Femur (tissue), 1 donor: ENCODE measurements at regions not wholly inside any gene's neighbourhood (a gene's known extent, or its start where the extent isn't known, plus 50 kb on each side); places are given as distances from the start of the nearest gene placed in this dataset.

Source experiments
- DNase-seq: peaks from one replicate; pipeline ENCODE4 v3.0.0-alpha.2; 2017

DNA sequence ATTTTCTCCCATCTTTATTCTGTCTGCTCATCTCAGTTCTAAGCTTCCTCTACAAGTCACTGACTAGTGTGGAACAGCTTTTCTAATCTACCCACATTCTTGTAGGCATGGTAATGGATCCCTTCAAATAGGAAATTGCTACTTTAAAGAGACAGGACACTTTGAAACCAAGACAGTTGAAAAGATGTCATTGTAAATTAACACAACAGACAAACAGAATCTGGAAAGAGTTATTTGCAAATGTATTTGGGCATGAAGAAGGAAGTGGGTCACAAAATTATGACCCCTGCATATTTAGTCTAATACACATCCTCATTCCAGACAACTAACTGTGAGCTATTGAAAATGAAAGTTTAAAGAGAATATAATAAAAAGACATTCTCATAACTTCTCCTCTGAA, 298.2 kb upstream of the MARCKS start:
- DNase-seq: no peak

DNA sequence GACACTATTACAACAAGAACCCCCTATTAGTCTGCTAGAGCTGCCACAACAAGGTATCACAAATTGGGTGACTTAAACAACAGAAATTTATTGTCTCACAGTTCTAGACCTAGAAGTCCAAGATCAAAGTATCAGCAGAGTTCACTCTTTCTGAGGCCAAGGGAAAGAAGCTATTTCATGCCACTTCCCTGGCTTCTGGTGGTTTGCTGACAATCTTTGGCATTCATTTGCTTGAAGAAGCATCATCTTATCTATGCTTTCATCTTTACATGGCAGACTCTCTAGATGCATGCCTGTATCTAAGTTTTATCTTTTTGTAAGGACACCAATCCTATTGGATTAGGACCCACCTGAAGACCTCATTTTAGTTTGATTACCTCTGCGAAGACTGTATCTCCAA, 296.8 kb upstream of the MARCKS start:
- no peak for DNase-seq

DNA sequence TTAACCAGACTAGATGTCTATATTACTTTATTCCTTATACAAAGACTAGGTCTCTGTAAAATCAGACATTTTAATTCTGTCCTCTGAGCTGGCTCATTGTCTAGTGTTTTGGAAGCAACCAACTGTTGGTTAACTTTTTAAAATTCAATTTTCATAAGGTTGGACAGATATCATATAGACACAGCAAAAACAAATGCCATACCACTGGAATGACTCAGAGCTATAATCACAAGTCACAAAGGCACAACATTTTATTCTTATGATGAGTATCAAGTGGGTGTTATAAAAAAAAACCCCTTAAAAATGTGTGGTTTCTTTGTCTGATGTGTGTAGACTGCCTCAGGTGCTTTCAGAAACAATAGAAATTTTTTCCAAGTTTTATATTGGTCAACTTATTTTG, 296.2 kb upstream of the MARCKS start:
- DNase-seq: no peak

DNA sequence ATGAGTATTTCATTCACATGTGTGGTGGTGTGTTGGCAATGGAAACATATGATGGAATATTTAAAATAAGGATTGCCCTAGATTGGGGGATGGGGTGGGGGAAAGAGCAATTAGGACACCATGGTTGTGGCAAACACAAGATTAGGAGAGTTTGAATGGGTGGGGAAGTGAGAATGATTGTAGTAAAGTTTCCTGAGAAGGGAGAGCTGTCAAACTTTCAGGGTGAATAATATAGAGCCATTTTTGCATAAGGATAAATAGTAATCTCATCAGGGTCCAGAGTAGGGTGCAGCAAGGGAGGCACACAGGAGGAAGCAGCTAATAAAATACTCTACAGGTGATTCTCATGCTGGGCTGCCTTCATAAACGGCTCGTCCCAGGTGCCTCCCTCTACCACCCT, 294.9 kb upstream of the MARCKS start:
- no peak for DNase-seq

DNA sequence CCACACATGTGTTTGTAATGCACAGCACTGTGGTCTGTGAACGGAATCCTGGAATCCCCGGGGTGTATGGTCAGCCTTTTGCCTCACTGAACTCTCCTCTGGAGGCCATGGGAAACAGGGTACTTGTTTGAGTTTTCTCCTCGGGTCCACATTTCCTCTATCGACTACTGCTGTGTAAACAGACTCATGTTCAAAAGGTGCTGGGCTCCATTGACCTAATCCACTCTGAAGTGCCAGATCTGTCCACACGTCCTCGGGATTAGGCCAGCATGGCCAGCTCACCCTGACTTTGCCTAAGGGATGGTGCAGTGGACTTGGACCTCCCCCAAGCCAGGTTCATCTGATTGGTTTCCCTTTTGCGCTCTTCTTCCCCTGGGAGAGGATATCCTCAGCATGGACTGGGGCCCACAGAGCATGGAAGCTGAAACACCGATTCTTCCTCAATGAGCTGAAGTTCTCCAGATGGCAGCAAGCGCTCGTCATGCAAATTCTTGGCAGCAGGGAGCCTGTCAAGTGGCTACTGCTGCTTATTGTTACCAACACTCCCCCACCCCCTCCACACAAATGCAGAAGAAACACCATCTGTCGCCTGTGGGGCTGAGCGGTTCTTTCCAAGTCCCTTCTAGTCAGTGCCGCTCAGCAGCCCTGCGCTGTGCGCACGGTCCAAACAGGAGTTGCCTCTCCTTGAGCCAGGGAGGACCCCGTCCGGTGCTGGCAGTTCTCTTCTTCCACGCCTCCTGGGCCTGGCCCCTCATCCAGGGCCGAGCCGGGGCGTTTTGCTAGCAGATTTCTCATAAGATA, 292.6 kb upstream of the MARCKS start:
- DNase-seq: peak; percentile 89

DNA sequence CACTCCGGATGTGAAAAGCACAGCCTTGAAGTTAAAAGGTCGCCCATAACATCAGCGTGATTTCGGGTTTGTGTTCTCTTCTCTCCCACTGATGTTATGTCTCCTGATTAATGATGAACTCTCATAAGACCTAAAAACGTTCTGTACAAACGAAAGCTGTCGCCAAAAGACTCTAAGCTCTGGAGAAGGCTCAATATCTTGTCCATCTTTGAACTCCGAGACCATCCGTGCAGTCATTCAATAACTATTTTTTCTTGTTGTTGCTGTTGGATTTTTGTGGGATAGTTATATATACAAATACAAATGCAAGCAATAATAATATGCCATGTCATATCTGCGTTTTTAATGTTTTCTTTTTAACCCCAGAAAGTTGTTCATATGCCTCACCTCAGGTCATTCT, 291.8 kb upstream of the MARCKS start:
- DNase-seq: no peak

DNA sequence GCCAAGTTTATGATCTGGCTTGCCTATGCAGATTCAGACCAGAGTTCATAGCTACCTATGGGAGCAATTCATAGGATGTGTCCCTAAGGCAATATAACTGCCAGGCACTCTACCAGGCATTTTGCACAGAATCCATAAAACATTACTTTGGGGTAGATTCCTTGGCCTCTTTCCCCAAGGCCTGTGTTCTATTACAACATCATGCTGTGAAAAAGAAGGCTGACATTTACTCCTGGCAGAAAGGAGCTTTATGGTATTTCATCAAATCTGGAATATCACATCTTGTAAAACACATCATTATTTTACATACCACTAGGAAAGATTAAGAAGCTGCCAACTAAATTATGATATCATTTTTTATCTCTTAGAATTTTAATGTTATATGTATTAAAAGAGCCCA, 287.0 kb upstream of the MARCKS start:
- DNase-seq: no peak

DNA sequence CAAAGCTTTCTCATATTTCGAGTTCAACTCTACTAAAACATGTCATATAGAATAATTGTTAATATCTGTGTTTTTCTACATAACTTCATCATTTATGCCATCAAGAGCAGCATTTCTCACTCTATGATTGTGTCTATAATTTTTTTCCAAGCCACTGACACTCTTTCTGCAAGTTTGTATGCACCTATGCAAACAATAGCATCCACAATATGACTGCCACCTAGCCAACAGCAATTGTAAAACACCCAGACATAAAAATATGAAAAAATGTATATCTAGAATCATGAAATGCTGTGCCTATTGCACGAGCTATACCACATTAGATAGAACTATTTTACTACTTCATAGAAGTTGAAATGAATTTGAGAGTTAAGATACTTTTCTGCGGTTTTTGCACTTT, 286.5 kb upstream of the MARCKS start:
- no peak for DNase-seq

DNA sequence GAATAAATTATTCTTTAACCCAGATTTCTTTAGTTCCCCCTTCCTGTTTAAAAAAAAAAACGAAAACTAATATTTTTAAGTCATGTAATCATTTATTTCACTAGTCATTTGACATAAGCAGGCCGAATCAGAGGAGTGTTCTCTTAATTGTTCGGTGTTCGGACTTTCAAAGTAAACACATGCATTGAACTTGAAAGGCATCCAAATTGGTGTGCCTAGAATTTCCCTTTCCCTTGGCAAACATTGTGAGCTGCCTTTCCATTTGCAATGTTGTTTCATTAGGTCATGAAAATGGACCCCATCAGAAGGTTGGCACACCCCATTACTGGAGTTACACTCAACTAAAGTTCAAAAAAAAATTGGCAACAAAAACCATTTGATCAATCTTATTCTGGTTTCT, 283.0 kb upstream of the MARCKS start:
- DNase-seq: no peak

DNA sequence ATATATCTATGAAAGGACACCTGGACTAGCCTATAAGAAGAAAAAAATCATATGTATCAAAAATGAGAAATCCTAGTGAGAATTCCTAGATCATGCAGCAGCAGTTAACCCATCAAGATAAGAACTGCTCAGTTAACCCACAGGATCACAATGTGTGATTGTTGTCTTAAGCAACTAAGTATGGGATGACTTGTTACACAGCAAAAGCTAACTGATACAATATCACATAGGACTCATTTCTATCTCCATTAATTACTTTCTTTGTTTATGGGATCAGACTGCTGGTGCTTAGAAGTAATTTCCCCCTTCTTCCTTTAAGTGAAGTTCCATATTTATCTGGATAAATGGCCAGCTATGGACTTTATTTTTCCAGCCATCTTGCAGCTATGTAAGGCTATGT, 280.8 kb upstream of the MARCKS start:
- DNase-seq: no peak

DNA sequence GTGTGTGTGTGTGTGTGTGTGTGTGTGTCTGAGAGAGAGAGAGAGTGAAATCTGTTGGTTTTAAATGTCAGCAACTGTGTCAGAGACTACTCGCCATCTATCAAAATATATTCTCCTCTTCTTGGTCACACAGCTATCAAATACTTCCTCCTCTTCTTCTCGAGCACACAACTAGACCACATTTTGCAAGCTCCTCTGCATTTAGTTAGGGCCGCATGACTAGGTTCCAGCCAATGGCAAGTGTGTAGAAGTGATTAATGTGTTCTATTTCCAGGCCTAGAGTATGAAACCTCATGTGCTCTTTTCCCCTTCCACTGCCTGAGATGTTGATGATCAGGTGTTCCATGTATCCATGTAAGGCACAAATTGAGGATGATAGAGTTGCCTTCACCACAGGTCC, 278.5 kb upstream of the MARCKS start:
- no peak for DNase-seq

DNA sequence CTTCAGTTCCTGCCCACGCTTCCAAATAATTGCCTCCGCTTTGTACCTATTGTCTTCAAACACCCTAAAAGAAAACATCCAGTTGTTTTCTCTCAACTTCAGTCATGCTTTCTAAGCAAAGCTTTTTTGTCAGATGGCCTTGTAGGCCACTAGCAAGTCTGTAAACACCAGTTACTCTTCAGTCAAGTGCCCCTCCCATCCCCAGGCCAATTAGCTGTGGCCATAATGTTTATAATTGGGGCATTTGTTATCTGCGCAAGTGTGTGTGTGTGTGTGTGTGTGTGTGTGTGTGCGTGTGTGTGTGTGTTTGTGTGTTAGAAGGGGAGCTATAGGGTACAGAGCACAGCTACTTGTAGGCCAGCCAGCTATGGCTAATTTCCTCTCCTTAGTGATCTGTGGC, 272.4 kb upstream of the MARCKS start:
- DNase-seq: no peak

DNA sequence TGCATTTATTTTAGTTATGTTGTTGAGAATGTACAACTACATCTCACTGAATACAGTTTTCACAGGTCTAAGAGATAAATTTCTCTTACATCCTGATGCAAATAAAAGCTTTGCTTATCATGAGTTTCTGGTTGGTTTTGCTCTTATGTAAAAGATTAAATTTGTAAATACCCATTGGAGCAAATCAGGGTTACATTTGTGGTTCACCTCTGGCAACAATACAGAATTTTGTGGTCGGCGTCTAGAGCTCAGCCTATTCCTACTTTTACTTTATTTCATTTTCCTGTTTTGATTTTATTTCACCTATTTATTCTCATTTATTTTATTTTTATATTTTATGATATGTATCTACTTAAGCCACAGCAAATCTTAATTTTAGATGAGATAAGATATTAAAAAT, 271.9 kb upstream of the MARCKS start:
- no peak for DNase-seq

DNA sequence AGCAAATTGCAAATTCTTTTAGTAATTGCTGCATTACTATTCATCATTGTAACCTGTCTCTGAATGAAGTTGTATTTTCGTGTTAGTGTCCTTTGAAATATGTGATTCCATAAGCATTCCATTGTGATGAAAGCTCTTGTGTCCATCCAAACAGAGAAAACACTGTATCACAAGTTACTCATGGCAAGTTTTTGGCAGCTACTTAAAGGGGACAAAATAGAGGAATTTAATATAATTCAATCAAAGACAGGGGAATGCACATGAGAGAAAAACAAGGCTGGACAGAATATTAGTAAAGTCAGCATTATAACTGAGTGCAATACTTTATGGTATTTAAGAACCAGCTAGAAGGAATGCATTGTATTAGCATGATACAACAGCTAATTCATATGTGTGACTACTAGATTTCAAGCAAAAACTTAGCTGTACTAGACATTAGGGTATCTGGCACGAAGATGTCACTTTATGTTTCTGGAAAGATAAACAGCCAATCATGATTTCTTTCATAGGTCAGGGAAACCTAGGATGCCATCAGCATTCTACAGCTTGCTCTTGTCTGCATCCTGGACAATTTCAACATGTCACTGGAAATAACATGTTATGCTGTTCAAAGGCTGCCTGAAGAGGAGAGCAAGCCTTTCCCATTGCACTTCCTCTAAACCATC, 270.6 kb upstream of the MARCKS start:
- DNase-seq: no peak

DNA sequence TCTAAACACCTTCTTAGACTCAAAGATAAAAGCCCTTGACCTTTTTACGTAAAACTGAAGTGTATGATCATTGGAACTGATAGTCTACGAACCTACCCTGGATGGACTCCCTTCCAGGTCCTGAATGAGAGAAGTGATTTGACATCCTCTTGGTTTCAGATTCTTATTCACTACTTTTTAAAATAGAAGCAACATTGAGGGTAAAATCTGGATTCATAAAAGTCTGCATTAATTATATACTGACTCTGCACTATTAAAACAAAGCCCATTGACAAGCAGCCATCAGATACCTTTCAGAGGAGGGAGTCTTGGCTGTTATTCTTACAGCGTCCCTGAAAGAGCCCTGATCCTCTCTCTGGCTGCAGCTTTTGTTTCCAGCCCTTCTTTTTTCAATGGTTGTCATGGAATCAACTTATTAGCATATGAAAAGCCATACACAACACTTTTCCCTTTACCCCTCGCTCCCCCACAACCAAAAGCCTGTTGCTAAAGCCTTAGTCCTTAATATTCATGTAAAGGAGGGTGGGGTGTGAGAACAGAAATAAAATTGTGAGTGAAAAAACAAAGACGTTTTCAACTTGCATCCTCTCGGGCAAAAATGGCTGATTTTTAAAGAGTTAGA, 270.0 kb upstream of the MARCKS start:
- DNase-seq: no peak

DNA sequence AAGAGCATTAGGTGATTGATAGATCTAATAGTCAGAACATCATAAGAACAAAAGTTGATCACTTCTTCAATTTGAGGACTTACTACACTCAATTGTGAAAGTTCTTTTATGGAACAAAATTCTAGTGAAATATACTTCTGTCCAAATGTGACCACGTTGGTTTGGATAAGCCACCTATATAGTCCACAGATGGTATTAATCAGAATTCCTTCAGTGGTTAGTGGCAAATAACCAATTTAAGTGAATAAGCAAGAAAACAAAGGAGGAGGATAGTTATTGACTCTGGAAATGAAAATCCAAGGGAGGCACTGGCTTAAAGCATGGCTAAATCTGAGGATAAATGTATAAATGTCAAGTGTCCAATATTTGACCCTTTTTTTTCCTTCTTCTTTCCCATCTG, 268.5 kb upstream of the MARCKS start:
- DNase-seq: no peak

DNA sequence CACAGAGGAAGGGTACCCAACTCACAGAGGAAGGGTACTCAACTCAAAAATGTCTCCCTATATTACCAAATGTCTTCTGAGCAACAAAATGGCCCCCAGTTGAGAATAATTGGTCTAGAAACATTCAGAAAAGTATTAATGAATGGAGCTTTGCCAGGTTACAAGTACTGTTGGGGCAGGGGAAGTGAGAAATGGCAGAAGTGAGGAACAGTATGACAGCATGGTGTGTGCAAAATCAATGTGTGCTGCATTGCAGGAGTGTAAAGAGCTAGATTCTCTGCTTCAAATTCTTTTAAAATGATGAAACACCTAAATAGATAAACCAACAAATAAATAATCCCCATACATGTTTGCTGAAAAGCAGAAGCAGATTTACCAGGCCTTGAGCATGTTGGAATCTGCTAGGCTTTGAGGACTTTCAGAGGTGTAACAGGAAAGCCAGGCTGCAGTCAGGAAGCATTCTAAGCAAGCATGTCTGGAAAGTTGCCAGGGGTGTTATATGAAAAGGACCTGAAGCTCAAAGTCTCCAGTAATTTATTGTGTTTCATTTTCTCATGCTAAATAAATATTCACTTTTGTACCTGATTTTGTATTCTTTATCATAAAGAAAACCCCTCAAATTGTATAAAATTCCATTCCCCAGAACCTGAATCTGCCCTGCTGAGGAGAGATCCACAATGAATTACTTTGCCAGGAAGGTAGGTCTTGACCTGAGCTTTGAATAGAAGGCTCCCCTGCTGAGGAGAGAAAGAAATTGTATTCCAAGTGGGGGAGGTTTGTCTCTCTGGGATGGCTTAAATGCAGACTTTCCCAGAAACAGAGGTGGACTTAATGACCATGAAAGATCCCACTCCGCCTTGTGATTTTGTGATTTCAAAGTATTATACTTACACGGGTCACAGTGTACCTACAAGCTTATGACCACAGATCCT, 265.0 kb upstream of the MARCKS start:
- DNase-seq: no peak

DNA sequence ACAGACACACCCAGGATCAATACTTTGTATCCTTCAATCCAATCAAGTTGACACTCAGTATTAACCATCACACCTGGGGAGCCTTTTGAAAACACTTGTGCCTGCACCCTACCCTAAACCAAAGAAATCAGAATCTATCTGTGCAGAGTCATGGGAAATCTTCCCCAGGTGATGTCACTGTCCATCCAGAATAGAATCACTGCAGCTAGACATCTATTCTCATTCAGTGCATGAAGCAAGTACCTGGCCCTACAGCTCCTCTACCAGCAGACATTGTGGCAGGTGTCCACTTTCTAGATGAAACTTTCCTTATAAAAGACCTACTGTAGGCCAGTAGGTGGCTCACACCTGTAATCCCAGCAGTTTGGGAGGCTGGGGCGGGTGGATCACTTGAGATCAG, 262.4 kb upstream of the MARCKS start:
- no peak for DNase-seq

DNA sequence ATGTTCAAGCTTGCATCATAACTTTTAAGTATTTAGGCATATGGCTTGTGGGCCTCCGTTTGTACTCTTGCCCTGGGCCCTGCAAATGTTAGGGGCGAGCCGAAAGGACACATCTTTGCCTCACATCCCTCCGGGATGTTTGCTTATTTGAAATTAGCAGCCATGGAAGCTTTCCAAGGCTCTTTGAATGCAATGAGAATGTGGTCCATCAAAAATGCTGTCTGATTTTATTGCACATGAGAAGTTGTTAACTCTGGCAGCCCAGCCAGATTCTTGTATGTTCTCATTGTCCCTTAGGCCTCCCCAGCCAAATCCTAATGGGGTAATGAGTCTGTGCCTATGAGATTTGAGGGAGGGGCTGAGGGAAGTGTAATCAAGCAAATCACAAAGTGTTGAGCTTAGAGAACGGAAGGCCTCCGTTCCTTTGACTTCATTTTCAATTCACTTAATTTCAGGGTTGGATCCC, 261.2 kb upstream of the MARCKS start:
- peak; percentile 84 for DNase-seq

DNA sequence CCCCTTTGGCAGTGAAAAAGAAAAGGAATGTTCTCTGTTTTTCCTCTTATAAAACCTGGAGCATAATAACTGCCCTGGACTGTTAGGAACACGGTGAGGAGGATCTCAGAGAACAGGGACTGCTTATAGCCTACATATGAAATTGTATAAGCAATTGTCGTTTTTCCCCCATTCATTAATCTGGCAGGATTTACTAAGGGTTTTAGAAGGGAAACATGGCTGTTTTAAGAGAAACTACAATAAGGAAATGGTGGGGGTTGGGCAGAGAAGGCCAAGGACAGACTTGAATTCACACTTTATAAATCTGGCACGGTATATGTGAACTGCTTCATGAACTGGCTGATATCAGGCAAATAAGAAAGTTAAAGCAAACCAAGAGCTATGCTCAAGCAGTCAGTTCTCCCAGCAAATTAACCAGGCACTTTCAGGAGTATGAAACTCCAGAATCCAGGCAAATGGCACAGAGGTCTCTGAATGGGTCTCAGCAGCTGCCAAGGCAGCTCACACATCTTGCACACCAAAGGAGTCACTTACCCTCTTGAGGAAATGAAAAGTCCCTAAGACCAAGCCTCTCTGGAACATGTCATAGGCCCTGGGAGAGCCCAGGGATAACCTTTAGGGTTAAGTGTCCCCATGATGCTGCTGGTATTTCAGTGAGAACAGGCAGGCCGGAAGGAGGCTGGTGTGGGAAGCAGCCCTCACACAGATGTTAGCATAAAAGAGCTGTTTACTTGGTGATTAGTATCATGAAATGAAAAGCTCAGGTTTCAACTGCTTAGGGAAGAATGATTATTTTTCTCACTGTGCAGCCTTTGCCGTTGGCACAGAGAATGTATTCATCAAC, 260.5 kb upstream of the MARCKS start:
- peak; percentile 40 for DNase-seq

DNA sequence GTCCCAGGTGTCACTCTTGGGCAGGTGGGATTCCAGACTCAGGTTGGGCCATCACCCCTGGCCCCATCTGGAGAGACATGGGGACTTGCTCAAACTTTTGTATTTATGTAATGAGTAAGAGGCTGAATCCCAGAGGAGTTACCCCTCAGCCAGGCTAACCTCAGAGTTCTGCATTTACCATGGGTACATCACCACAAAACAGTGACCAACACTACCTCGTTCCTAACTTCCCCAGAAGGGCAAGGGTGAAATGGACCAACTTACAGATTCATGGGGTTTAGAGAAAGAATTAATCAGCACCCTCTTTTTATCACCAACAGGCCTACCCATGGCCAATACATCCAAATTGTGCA, 259.9 kb upstream of the MARCKS start:
- no peak for DNase-seq

DNA sequence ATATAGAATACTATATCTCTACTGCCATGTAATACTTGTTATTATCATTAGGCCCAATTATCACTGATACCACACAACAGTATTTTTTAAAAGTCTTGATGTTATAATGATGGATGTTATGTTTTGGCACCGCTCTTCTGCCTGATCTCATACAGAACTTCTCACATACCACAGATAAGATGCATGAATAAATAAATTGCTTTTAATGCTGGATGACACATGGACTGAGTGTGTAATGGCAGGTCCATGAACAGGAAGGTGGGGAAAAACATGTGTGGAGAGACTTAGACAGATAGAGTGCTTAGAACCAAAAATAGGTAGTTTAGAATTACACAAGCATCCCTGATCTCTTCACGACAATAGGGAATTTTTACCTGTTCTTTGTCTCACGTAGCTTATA, 258.4 kb upstream of the MARCKS start:
- DNase-seq: no peak
